Esophagus squamous epithelium (tissue), 4 donors: ENCODE measurements at regions not wholly inside any gene's neighbourhood (a gene's known extent, or its start where the extent isn't known, plus 50 kb on each side); places are given as distances from the start of the nearest gene placed in this dataset.

Source experiments
- CTCF ChIP-seq, 6 experiments: fragments of 450-650 bp in 4 of 6; fragments of 200-600 bp in 2 of 6; sonication (generic) in 2 of 6; IDR thresholded peaks; one replicate each; pipeline ENCODE4 v1.5.1; 2016 to 2019; ENCODE audit warnings: antibody characterized with exemption in 6 of 6, mild to moderate bottlenecking in 4 of 6, moderate library complexity in 4 of 6
- POLR2A ChIP-seq, 4 donors: fragments of 450-650 bp; IDR thresholded peaks; one replicate each; pipeline ENCODE4 v1.6.1; 2017; ENCODE audit warnings: antibody characterized with exemption in 4 of 4, mild to moderate bottlenecking in 4 of 4, moderate library complexity in 3 of 4

DNA sequence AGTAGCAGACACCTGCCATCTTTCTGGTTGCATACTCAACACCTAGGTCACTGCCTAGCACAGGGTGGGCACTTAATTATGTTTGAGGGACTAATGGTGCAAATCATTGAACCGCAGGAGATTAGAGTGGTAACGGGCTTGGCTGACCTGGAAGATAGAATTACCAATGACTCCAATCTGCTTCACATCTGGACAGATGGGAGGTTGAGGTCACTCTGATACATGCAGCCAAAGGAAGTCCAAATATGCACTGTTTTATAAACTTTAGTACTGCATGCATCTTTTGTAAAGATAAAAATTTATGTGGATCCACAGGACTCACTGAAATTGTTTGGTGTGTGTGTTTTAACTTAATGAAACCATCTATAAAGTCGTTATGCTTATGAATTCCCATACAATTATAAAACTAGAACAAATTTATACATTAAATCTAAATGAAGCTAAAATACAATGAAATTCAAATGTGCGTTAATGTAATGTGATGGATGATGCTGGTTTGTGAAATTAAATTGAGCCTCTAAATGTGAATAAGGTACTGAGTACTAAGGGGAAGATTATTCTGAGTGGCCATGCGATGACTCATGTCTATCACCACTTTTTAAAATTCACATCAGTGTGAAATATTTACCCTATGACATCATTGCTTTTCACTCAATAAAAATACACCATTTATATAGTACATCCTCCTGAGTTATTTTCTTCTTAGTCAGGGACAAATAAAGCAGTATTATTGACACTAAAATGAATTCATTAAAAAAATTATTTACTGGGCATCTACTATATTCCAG lies 224.7 kb upstream of the FAM78B start:
- TF ChIP-seq CTCF (IDR thresholded peaks at IDR 0.05) = no peak
- no peak for TF ChIP-seq POLR2A (IDR thresholded peaks at IDR 0.05)
